Astrocyte (in vitro differentiated cells and primary cell): ENCODE measurements at regions not wholly inside any gene's neighbourhood (a gene's known extent, or its start where the extent isn't known, plus 50 kb on each side); places are given as distances from the start of the nearest gene placed in this dataset.

ENCODE experiments used
- DNase-seq: peaks from one replicate; pipeline ENCODE4 v3.0.0-alpha.2; 2010; ENCODE audit warnings: low read depth
- FAIRE-seq: peaks from 2 replicates; lab custom pipeline; 2011; peaks lifted over from hg19 to GRCh38; lab: Jason Lieb, UNC
- H2AFZ ChIP-seq: 2 replicates; pipeline ENCODE4 v1.6.0; 2012; ENCODE audit warnings: low read depth, low read length, inconsistent platforms
- H3K27ac ChIP-seq: 2 replicates; pipeline ENCODE4 v1.5.1; 2011; ENCODE audit warnings: low read depth, low read length, inconsistent platforms
- H3K27me3 ChIP-seq: 2 replicates; pipeline ENCODE4 v1.6.0; 2011; ENCODE audit warnings: low read length, inconsistent platforms; ENCODE audit not compliant: insufficient read depth
- H3K36me3 ChIP-seq: 2 replicates; pipeline ENCODE4 v1.5.1; 2011; ENCODE audit warnings: low read length, inconsistent platforms; ENCODE audit not compliant: insufficient read depth
- H3K4me1 ChIP-seq: 2 replicates; pipeline ENCODE4 v1.5.1; 2011; ENCODE audit warnings: low read length, inconsistent platforms; ENCODE audit not compliant: insufficient read depth
- H3K4me2 ChIP-seq: 2 replicates; pipeline ENCODE4 v1.6.0; 2012; ENCODE audit warnings: low read length, inconsistent platforms
- H3K4me3 ChIP-seq: 2 replicates; pipeline ENCODE4 v1.5.1; 2011; ENCODE audit warnings: low read depth, mild to moderate bottlenecking, low read length, inconsistent platforms; ENCODE audit not compliant: insufficient read depth
- H3K79me2 ChIP-seq: 2 replicates; pipeline ENCODE4 v1.6.0; 2012; ENCODE audit warnings: mild to moderate bottlenecking, low read length, inconsistent platforms; ENCODE audit not compliant: insufficient read depth
- H3K9ac ChIP-seq: 2 replicates; pipeline ENCODE4 v1.6.0; 2012; ENCODE audit warnings: mild to moderate bottlenecking, low read length, inconsistent platforms
- H3K9me3 ChIP-seq: 2 replicates; pipeline ENCODE4 v1.5.1; 2012; ENCODE audit warnings: low read depth, mild to moderate bottlenecking, low read length, inconsistent platforms; ENCODE audit not compliant: insufficient read depth
- H4K20me1 ChIP-seq: 2 replicates; pipeline ENCODE4 v1.6.0; 2012; ENCODE audit warnings: low read length, inconsistent platforms; ENCODE audit not compliant: insufficient read depth
- H3K27ac Mint-ChIP-seq: one replicate; pipeline ENCODE4 v1.8.0; 2021; ENCODE audit warnings: mild to moderate bottlenecking, mixed read lengths; ENCODE audit not compliant: unreplicated experiment
- H3K27me3 Mint-ChIP-seq: one replicate; pipeline ENCODE4 v1.8.0; 2021; ENCODE audit warnings: low read depth, mixed read lengths; ENCODE audit not compliant: unreplicated experiment
- H3K36me3 Mint-ChIP-seq: one replicate; pipeline ENCODE4 v1.8.0; 2021; ENCODE audit warnings: low read depth, mixed read lengths; ENCODE audit not compliant: unreplicated experiment
- H3K4me1 Mint-ChIP-seq: one replicate; pipeline ENCODE4 v1.8.0; 2021; ENCODE audit warnings: low read depth, mixed read lengths; ENCODE audit not compliant: unreplicated experiment
- H3K4me3 Mint-ChIP-seq: one replicate; pipeline ENCODE4 v1.8.0; 2021; ENCODE audit warnings: mild to moderate bottlenecking, moderate library complexity, mixed read lengths; ENCODE audit not compliant: unreplicated experiment
- H3K9me3 Mint-ChIP-seq: one replicate; pipeline ENCODE4 v1.8.0; 2021; ENCODE audit warnings: mild to moderate bottlenecking, mixed read lengths; ENCODE audit not compliant: unreplicated experiment
- CTCF ChIP-seq: IDR thresholded peaks from 2 replicates; pipeline ENCODE4 v1.5.1; 2011; ENCODE audit warnings: low read depth, mild to moderate bottlenecking, inconsistent platforms, low read length, moderate library complexity; ENCODE audit not compliant: insufficient read depth
- EZH2 ChIP-seq: IDR thresholded peaks from 2 replicates; pipeline ENCODE4 v1.6.1; 2012; ENCODE audit warnings: mild to moderate bottlenecking, low read length, inconsistent platforms; ENCODE audit not compliant: insufficient read depth

GRCh38 chr2:133755480-133756300, 187.4 kb upstream of the NCKAP5 start:
- DNase-seq (peak; percentile 100), FAIRE-seq (peak; percentile 82)
- no peak for TF ChIP-seq CTCF
- TF ChIP-seq EZH2 = no peak
- Mint-ChIP-seq H3K4me1 (peaks cover 25% of the 10 kb centered on the region), H3K27me3 (no peaks in the 10 kb centered on the region), H3K4me3 (no peak overlapping the region), H3K9me3 (no peaks in the 10 kb centered on the region), H3K27ac (no peak overlapping the region), H3K36me3 (no peaks in the 10 kb centered on the region)
- Histone ChIP-seq H3K27ac (peak overlapping the region; percentile 56), H3K27me3 (no peaks in the 10 kb centered on the region), H3K9me3 (no peaks in the 10 kb centered on the region), H3K36me3 (no peaks in the 10 kb centered on the region), H3K4me2 (peak overlapping the region; percentile 25), H3K4me1 (peaks cover 8% of the 10 kb centered on the region), H3K9ac (peak overlapping the region; percentile 10), H2AFZ (no peak overlapping the region), H3K4me3 (no peak overlapping the region), H4K20me1 (no peaks in the 10 kb centered on the region), H3K79me2 (no peaks in the 10 kb centered on the region)

- TF ChIP-seq CTCF (no peak), EZH2 (no peak)
- H3K27ac Mint-ChIP-seq = no peak overlapping the region
- Histone ChIP-seq H3K4me2 (no peak overlapping the region), H2AFZ (no peak overlapping the region), H3K79me2 (no peaks in the 10 kb centered on the region), H3K27ac (no peak overlapping the region), H4K20me1 (no peaks in the 10 kb centered on the region), H3K9me3 (no peaks in the 10 kb centered on the region), H3K4me3 (no peak overlapping the region), H3K9ac (no peak overlapping the region), H3K27me3 (no peaks in the 10 kb centered on the region), H3K4me1 (peaks cover 8% of the 10 kb centered on the region), H3K36me3 (no peaks in the 10 kb centered on the region)
- no peaks in the 10 kb centered on the region for H3K9me3 Mint-ChIP-seq
- H3K4me1 Mint-ChIP-seq = peaks cover 27% of the 10 kb centered on the region
- FAIRE-seq = no peak
- no peak for DNase-seq
- H3K36me3 Mint-ChIP-seq = no peaks in the 10 kb centered on the region
- no peak overlapping the region for H3K4me3 Mint-ChIP-seq
- no peaks in the 10 kb centered on the region for H3K27me3 Mint-ChIP-seq
These were observed 188.6 kb upstream of the NCKAP5 start for GRCh38 chr2:133756833-133757232.

DNA sequence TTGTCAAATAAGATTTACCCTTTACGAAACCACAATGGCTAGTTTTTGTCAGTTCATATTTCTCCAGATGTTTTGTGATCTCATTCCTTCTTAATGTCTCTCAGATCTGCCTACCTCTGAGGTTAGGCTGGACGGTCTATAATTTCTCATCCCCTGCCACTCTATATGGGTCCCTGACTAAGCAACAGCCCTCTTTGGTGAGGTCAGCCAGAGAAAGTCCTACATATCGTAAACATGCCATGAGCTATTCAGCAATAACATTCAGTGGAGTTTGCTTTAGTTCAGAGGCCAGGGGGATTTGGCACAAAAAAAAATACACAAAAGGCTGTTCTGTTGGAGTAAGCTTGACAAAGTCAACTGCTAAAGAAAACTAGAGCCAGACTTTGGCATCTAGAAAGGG, 192.1 kb upstream of the NCKAP5 start:
- H3K9ac ChIP-seq = no peak overlapping the region
- DNase-seq (peak; percentile 97), FAIRE-seq (no peak)
- peaks cover 5% of the 10 kb centered on the region for H3K9me3 ChIP-seq
- Mint-ChIP-seq H3K27me3 (no peaks in the 10 kb centered on the region), H3K36me3 (no peaks in the 10 kb centered on the region), H3K4me1 (peaks cover 38% of the 10 kb centered on the region), H3K27ac (peak overlapping the region; percentile 37), H3K4me3 (no peak overlapping the region), H3K9me3 (peaks cover 3% of the 10 kb centered on the region)
- H3K4me3 ChIP-seq = no peak overlapping the region
- H3K4me1 ChIP-seq = peaks cover 5% of the 10 kb centered on the region
- H3K79me2 ChIP-seq = no peaks in the 10 kb centered on the region
- no peak overlapping the region for H2AFZ ChIP-seq
- H3K36me3 ChIP-seq = no peaks in the 10 kb centered on the region
- no peak overlapping the region for H3K27ac ChIP-seq
- H3K4me2 ChIP-seq = no peak overlapping the region
- H3K27me3 ChIP-seq = no peaks in the 10 kb centered on the region
- no peak for TF ChIP-seq CTCF
- TF ChIP-seq EZH2 = no peak
- no peaks in the 10 kb centered on the region for H4K20me1 ChIP-seq
